ENCODE measurements at regions not wholly inside any gene's neighbourhood (a gene's known extent, or its start where the extent isn't known, plus 50 kb on each side); places are given as distances from the start of the nearest gene placed in this dataset.
"Not testable (repeated sequence)": the region's sequence is repeated elsewhere in the genome, so short reads cannot be mapped to it uniquely, and the experiment has no call there.

DNA sequence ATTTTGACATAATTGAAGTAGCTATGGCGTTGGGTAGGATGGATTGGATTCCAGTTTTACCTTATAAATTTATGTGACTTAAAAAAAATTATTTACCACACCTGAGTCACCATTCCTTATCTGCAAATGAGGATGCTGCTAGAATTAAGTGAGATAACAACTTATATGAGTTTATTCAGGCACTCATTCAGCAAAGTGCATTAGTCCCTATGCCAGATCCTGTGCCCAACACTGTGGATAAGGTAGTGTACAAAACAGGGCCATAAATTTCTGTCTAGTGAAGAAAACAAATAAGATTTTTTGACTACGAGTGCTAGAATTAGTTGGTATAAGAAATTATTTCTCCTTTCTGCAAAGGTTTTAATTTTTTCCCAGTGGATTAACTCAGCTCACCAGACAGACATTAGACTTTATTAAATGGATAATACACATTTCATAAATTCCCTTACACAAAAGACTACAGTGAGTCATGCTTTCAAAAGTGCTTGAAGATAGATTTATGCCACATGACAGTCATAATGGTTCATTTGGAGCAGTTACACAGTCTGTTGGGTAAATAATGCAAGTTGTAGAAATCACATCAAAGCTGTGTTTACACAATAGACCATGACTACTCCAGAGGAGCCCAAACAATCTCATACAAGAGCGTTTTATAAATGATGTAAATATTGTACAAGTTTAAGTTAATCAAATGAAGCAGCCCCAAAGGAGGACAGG, 129.9 kb upstream of the TGFBR2 start:
- H3K14ac ChIP-seq (ENCODE audit: low read length in 2 of 2): no peak overlapping the region
- no peaks in the 10 kb centered on the region for H3K36me3 ChIP-seq (ENCODE audit: control insufficient read depth in 1 of 2, insufficient read depth in 2 of 2, low read depth in 1 of 2, low read length in 2 of 2)
- H2AK5ac ChIP-seq (ENCODE audit: low read length, severe bottlenecking): no peak overlapping the region
- no peak overlapping the region for H2BK12ac ChIP-seq (ENCODE audit: low read length in 2 of 2)
- no CpG with 5 or more reads among the region's 3 CpGs for WGBS
- no peaks in the 10 kb centered on the region for H3K4me1 ChIP-seq (ENCODE audit: control insufficient read depth, insufficient read depth, low read depth, low read length)
- H4K8ac ChIP-seq (ENCODE audit: low read length): no peak overlapping the region
- H3K23ac ChIP-seq (ENCODE audit: low read length in 2 of 2): no peak overlapping the region
- no peak overlapping the region for H2BK120ac ChIP-seq (ENCODE audit: low read depth, low read length)
- no peaks in the 10 kb centered on the region for H3K9me3 ChIP-seq (ENCODE audit: control insufficient read depth, low read length)
- no peak overlapping the region for H2AFZ ChIP-seq (ENCODE audit: low read depth, low read length)
- H3K4ac ChIP-seq (ENCODE audit: low read depth in 1 of 2, low read length in 2 of 2): no peak overlapping the region
- no peak overlapping the region for H3K18ac ChIP-seq (ENCODE audit: low read depth in 1 of 2, low read length in 2 of 2)
- no peaks in the 10 kb centered on the region for H3K79me1 ChIP-seq (replicated peaks; ENCODE audit: low read length, poor library complexity, severe bottlenecking)
- H3K9ac ChIP-seq (ENCODE audit: low read length): peak overlapping the region; percentile 37
- no peak overlapping the region for H3K27ac ChIP-seq (ENCODE audit: low read length, poor library complexity, severe bottlenecking)
- no peaks in the 10 kb centered on the region for H3K27me3 ChIP-seq (ENCODE audit: control insufficient read depth in 1 of 2, insufficient read depth in 1 of 2, low read length in 2 of 2)
- no peak overlapping the region for H4K91ac ChIP-seq (ENCODE audit: low read length)
- peak; percentile 81 for DNase-seq
- no peak overlapping the region for H3K4me2 ChIP-seq (ENCODE audit: low read length, poor library complexity, severe bottlenecking)
- no peak overlapping the region for H2BK5ac ChIP-seq (ENCODE audit: low read depth, low read length, poor library complexity, severe bottlenecking)
- H2BK15ac ChIP-seq (ENCODE audit: low read depth, poor library complexity, severe bottlenecking): no peak overlapping the region
- no peak overlapping the region for H3K4me3 ChIP-seq (ENCODE audit: insufficient read depth in 1 of 2, low read depth in 1 of 2, low read length in 2 of 2)

DNA sequence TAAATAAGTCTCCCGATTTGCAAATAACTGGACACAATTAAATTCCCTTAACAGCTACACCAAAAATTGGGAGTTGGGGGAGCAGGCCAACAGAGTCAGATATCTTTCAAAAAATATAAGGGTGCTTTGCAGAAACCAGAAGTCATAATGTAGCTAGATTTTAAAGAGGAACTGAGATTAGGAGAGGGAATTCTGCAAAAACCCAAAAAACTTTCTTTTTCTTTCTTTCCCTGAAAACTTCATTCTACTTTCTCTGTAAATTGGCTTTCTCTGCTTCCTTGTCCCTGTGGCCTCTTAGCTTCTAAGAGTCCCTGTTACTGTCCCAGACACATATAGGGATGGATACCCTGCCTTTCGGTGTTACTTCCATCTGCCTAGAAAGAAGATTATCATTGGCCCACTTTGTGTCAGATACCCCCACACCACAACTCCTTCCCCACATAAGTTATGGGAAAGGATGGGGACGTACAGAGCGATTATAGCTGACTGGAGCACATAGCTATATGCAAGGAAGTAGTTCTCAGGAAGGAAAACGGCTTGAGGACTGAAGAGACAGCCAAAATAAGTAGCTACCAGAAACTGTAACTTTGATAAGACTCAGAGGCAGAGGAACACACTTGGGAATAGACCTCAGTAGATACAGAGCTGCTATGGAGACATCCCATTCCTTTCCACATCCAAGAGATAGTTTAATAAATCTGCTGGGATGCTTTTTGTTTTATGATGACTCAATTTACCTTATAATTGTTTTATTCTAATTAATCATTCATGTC, 129.1 kb upstream of the TGFBR2 start:
- no peak overlapping the region for H3K4me3 ChIP-seq (ENCODE audit: insufficient read depth in 1 of 2, low read depth in 1 of 2, low read length in 2 of 2)
- H3K27me3 ChIP-seq (ENCODE audit: control insufficient read depth in 1 of 2, insufficient read depth in 1 of 2, low read length in 2 of 2): no peaks in the 10 kb centered on the region
- no peaks in the 10 kb centered on the region for H3K4me1 ChIP-seq (ENCODE audit: control insufficient read depth, insufficient read depth, low read depth, low read length)
- no peaks in the 10 kb centered on the region for H3K9me3 ChIP-seq (ENCODE audit: control insufficient read depth, low read length)
- no peak overlapping the region for H2BK15ac ChIP-seq (ENCODE audit: low read depth, poor library complexity, severe bottlenecking)
- DNase-seq: no peak
- H3K23ac ChIP-seq (ENCODE audit: low read length in 2 of 2): no peak overlapping the region
- peak overlapping the region in 1 of 2 experiments; percentile 50 for H2BK12ac ChIP-seq (ENCODE audit: low read length in 2 of 2)
- no peak overlapping the region for H2AK5ac ChIP-seq (ENCODE audit: low read length, severe bottlenecking)
- H3K18ac ChIP-seq (ENCODE audit: low read depth in 1 of 2, low read length in 2 of 2): peak overlapping the region in 1 of 2 experiments; percentile 16
- no peaks in the 10 kb centered on the region for H3K79me1 ChIP-seq (replicated peaks; ENCODE audit: low read length, poor library complexity, severe bottlenecking)
- H2BK5ac ChIP-seq (ENCODE audit: low read depth, low read length, poor library complexity, severe bottlenecking): no peak overlapping the region
- H3K27ac ChIP-seq (ENCODE audit: low read length, poor library complexity, severe bottlenecking): no peak overlapping the region
- H3K4ac ChIP-seq (ENCODE audit: low read depth in 1 of 2, low read length in 2 of 2): peak overlapping the region in 1 of 2 experiments; percentile 14
- no peaks in the 10 kb centered on the region for H3K36me3 ChIP-seq (ENCODE audit: control insufficient read depth in 1 of 2, insufficient read depth in 2 of 2, low read depth in 1 of 2, low read length in 2 of 2)
- peak overlapping the region; percentile 52 for H4K8ac ChIP-seq (ENCODE audit: low read length)
- 88% methylated on average over 3 of the region's 5 CpGs for WGBS
- H2AFZ ChIP-seq (ENCODE audit: low read depth, low read length): no peak overlapping the region
- peak overlapping the region; percentile 37 for H3K9ac ChIP-seq (ENCODE audit: low read length)
- H2BK120ac ChIP-seq (ENCODE audit: low read depth, low read length): no peak overlapping the region
- no peak overlapping the region for H3K14ac ChIP-seq (ENCODE audit: low read length in 2 of 2)
- H3K4me2 ChIP-seq (ENCODE audit: low read length, poor library complexity, severe bottlenecking): no peak overlapping the region
- H4K91ac ChIP-seq (ENCODE audit: low read length): no peak overlapping the region

DNA sequence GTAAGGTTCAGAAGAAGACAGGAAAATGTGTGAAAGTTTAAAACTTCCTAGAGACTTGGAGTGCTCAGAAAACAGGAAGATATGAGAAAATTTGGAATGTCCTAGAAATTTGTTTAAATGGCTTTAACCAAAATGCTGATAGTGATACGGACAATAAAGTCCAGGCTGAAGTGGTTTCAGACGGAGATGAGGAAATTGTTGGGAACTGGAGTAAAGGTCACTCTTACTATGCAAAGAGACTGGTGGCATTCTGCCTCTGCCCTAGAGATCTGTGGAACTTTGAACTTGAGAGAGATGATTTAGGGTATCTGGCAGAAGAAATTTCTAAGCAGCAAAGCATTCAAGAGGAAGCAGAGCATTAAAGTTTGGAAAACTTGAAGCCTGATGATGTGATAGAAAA, 126.7 kb upstream of the TGFBR2 start:
- not testable (repeated sequence) for H2BK5ac ChIP-seq (ENCODE audit: low read depth, low read length, poor library complexity, severe bottlenecking); H3K4me1 ChIP-seq (ENCODE audit: control insufficient read depth, insufficient read depth, low read depth, low read length); H3K79me1 ChIP-seq (replicated peaks; ENCODE audit: low read length, poor library complexity, severe bottlenecking); H3K27ac ChIP-seq (ENCODE audit: low read length, poor library complexity, severe bottlenecking); H2AK5ac ChIP-seq (ENCODE audit: low read length, severe bottlenecking); H3K18ac ChIP-seq (ENCODE audit: low read depth in 1 of 2, low read length in 2 of 2); H2BK12ac ChIP-seq (ENCODE audit: low read length in 2 of 2); H3K9me3 ChIP-seq (ENCODE audit: control insufficient read depth, low read length); DNase-seq; H2AFZ ChIP-seq (ENCODE audit: low read depth, low read length); H3K4me3 ChIP-seq (ENCODE audit: insufficient read depth in 1 of 2, low read depth in 1 of 2, low read length in 2 of 2); H4K8ac ChIP-seq (ENCODE audit: low read length); H3K36me3 ChIP-seq (ENCODE audit: control insufficient read depth in 1 of 2, insufficient read depth in 2 of 2, low read depth in 1 of 2, low read length in 2 of 2); H3K27me3 ChIP-seq (ENCODE audit: control insufficient read depth in 1 of 2, insufficient read depth in 1 of 2, low read length in 2 of 2); H2BK15ac ChIP-seq (ENCODE audit: low read depth, poor library complexity, severe bottlenecking); H3K23ac ChIP-seq (ENCODE audit: low read length in 2 of 2); H4K91ac ChIP-seq (ENCODE audit: low read length); H3K4me2 ChIP-seq (ENCODE audit: low read length, poor library complexity, severe bottlenecking); H3K14ac ChIP-seq (ENCODE audit: low read length in 2 of 2); H3K4ac ChIP-seq (ENCODE audit: low read depth in 1 of 2, low read length in 2 of 2)
- Histone ChIP-seq H2BK120ac (ENCODE audit: low read depth, low read length) (peak overlapping the region; percentile 34), H3K9ac (ENCODE audit: low read length) (peak overlapping the region; percentile 29)
- 40% methylated on average over 2 of the region's 2 CpGs for WGBS

DNA sequence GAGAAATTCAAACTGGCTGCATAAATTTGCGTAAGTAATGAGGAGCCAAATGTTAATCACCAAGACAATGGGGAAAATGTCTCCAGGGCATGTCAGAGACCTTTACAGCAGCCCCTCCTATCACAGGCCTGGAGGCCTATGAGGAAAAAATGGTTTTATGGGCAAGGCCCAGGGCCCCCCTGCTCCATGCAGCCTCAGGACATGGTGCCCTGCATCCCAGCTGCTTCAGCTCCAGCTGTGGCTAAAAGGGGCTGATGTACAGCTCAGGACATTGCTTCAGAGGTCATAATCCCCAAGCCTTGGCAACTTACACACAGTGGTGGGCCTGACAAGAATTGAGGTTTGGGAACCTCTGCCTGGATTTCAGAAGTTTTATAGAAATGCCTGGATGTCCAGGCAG, 126.2 kb upstream of the TGFBR2 start:
- Histone ChIP-seq H2BK12ac (ENCODE audit: low read length in 2 of 2) (peak overlapping the region; percentile 63 to 86), H4K91ac (ENCODE audit: low read length) (peak overlapping the region; percentile 34), H3K4ac (ENCODE audit: low read depth in 1 of 2, low read length in 2 of 2) (peak overlapping the region in 1 of 2 experiments; percentile 41), H3K18ac (ENCODE audit: low read depth in 1 of 2, low read length in 2 of 2) (peak overlapping the region; percentile 57 to 96), H3K14ac (ENCODE audit: low read length in 2 of 2) (peak overlapping the region in 1 of 2 experiments; percentile 55)
- H3K9me3 ChIP-seq (ENCODE audit: control insufficient read depth, low read length); H2BK5ac ChIP-seq (ENCODE audit: low read depth, low read length, poor library complexity, severe bottlenecking); H2BK120ac ChIP-seq (ENCODE audit: low read depth, low read length); H3K4me3 ChIP-seq (ENCODE audit: insufficient read depth in 1 of 2, low read depth in 1 of 2, low read length in 2 of 2); H2AK5ac ChIP-seq (ENCODE audit: low read length, severe bottlenecking); H3K79me1 ChIP-seq (replicated peaks; ENCODE audit: low read length, poor library complexity, severe bottlenecking); H3K4me2 ChIP-seq (ENCODE audit: low read length, poor library complexity, severe bottlenecking); H3K9ac ChIP-seq (ENCODE audit: low read length); H3K36me3 ChIP-seq (ENCODE audit: control insufficient read depth in 1 of 2, insufficient read depth in 2 of 2, low read depth in 1 of 2, low read length in 2 of 2); H2BK15ac ChIP-seq (ENCODE audit: low read depth, poor library complexity, severe bottlenecking); H2AFZ ChIP-seq (ENCODE audit: low read depth, low read length); H3K27ac ChIP-seq (ENCODE audit: low read length, poor library complexity, severe bottlenecking); H4K8ac ChIP-seq (ENCODE audit: low read length); DNase-seq; H3K23ac ChIP-seq (ENCODE audit: low read length in 2 of 2); H3K4me1 ChIP-seq (ENCODE audit: control insufficient read depth, insufficient read depth, low read depth, low read length); H3K27me3 ChIP-seq (ENCODE audit: control insufficient read depth in 1 of 2, insufficient read depth in 1 of 2, low read length in 2 of 2): not testable (repeated sequence)
- WGBS: 100% methylated on average over 1 of the region's 1 CpG
